ENCODE measurements at regions not wholly inside any gene's neighbourhood (a gene's known extent, or its start where the extent isn't known, plus 50 kb on each side); places are given as distances from the start of the nearest gene placed in this dataset.

- 2% methylated on average over 2 of the region's 2 CpGs for WGBS (ENCODE audit: insufficient coverage, low coverage, missing lambda C conversion rate)
- Histone ChIP-seq H3K27me3 (ENCODE audit: control insufficient read depth in 2 of 2, insufficient read depth in 2 of 2, low read length in 2 of 2) (no peaks in the 10 kb centered on the region), H3K79me2 (ENCODE audit: control insufficient read depth, insufficient read depth, low read length) (no peaks in the 10 kb centered on the region), H3K9me1 (ENCODE audit: control insufficient read depth, insufficient read depth, low read length) (no peaks in the 10 kb centered on the region), H3K9ac (ENCODE audit: insufficient read depth in 1 of 2, low read depth in 2 of 2, low read length in 2 of 2) (no peak overlapping the region), H2AFZ (ENCODE audit: low read depth, low read length) (no peak overlapping the region), H3K36me3 (ENCODE audit: control insufficient read depth, insufficient read depth, low read length) (no peaks in the 10 kb centered on the region), H3K4me3 (no peak overlapping the region), H3K9me3 (replicated peaks; ENCODE audit: control insufficient read depth, insufficient read depth, low read depth, low read length) (no peaks in the 10 kb centered on the region; the same call in none of the 2 replicates), H4K20me1 (replicated peaks; ENCODE audit: control insufficient read depth, insufficient read depth, low read length) (no peaks in the 10 kb centered on the region), H3K4me1 (replicated peaks in 1 of 2; ENCODE audit: control insufficient read depth in 2 of 2, insufficient read depth in 2 of 2, low read length in 2 of 2) (no peaks in the 10 kb centered on the region), H3K27ac (ENCODE audit: extremely low read depth, low read depth, low read length) (no peak overlapping the region), H3K4me2 (ENCODE audit: insufficient read depth, low read length) (no peak overlapping the region)
- DNase-seq (ENCODE audit: extremely low read depth in 1 of 4, low spot score in 3 of 4) (no peak), ATAC-seq (no peak), FAIRE-seq (no peak)
- no TSS peak for BruUV-seq (replicated peaks)
- in situ Hi-C loops (cut with MboI) (no loop called here), intact Hi-C loops (cut with micrococcal nuclease) (no loop called here)
- ChIA-PET CTCF (ENCODE audit: low intra/inter-chr PET ratio) (no interaction called here), POLR2A (no interaction called here)
- TF ChIP-seq MTA2 (IDR thresholded peaks at IDR 0.05; ENCODE audit: low read depth), result no peak
- no peak for TF ChIP-seq RNF2 (IDR thresholded peaks at IDR 0.05)
- TF ChIP-seq ZC3H4 (CRISPR knock-in tag; IDR thresholded peaks at IDR 0.05; ENCODE audit: borderline replicate concordance), result no peak
- no peak for TF ChIP-seq HMBOX1 (IDR thresholded peaks at IDR 0.05)
- TF ChIP-seq FOS (IDR thresholded peaks at IDR 0.05; ENCODE audit: extremely low read depth, insufficient read length), result no peak
- TF ChIP-seq XRCC5 (IDR thresholded peaks at IDR 0.05; ENCODE audit: low read depth, low read length), result no peak
- no peak for TF ChIP-seq SIX5 (IDR thresholded peaks at IDR 0.05; ENCODE audit: borderline replicate concordance in 1 of 2, insufficient read depth in 1 of 2, low read depth in 1 of 2, low read length in 2 of 2)
- no peak for TF ChIP-seq ERF (CRISPR knock-in tag; IDR thresholded peaks at IDR 0.05)
- TF ChIP-seq CGGBP1 (CRISPR knock-in tag; IDR thresholded peaks at IDR 0.05), result no peak
- TF ChIP-seq TRIM24 (IDR thresholded peaks at IDR 0.05), result no peak
- TF ChIP-seq KLF13 (tag; IDR thresholded peaks at IDR 0.05; ENCODE audit: borderline replicate concordance, low read depth), result no peak
- no peak for TF ChIP-seq ZKSCAN1 (IDR thresholded peaks at IDR 0.05; ENCODE audit: low read depth, low read length)
- TF ChIP-seq CSDE1 (IDR thresholded peaks at IDR 0.05), result no peak
- TF ChIP-seq SMARCE1 (IDR thresholded peaks at IDR 0.05), result no peak
Measured at GRCh38 chr21:28237661-28238060, 755.0 kb downstream of the LTN1 start.
